ENCODE measurements at regions not wholly inside any gene's neighbourhood (a gene's known extent, or its start where the extent isn't known, plus 50 kb on each side); places are given as distances from the start of the nearest gene placed in this dataset.
A peak's percentile ranks its signal among the peaks of the same experiment; 100 is the strongest.

- Histone ChIP-seq H3K4me1 (replicated peaks in 1 of 2; ENCODE audit: control insufficient read depth in 2 of 2, insufficient read depth in 2 of 2, low read length in 2 of 2) (no peaks in the 10 kb centered on the region), H3K27ac (ENCODE audit: extremely low read depth, low read depth, low read length) (no peak overlapping the region), H3K27me3 (ENCODE audit: control insufficient read depth in 2 of 2, insufficient read depth in 2 of 2, low read length in 2 of 2) (no peaks in the 10 kb centered on the region; a peak in 1 of 5 replicates), H2AFZ (ENCODE audit: low read depth, low read length) (no peak overlapping the region), H3K4me3 (no peak overlapping the region), H3K9ac (ENCODE audit: insufficient read depth in 1 of 2, low read depth in 2 of 2, low read length in 2 of 2) (no peak overlapping the region), H3K36me3 (ENCODE audit: control insufficient read depth, insufficient read depth, low read length) (no peaks in the 10 kb centered on the region), H4K20me1 (replicated peaks; ENCODE audit: control insufficient read depth, insufficient read depth, low read length) (no peaks in the 10 kb centered on the region), H3K9me3 (replicated peaks; ENCODE audit: control insufficient read depth, insufficient read depth, low read depth, low read length) (no peaks in the 10 kb centered on the region), H3K79me2 (ENCODE audit: control insufficient read depth, insufficient read depth, low read length) (no peaks in the 10 kb centered on the region), H3K4me2 (ENCODE audit: insufficient read depth, low read length) (no peak overlapping the region), H3K9me1 (ENCODE audit: control insufficient read depth, insufficient read depth, low read length) (no peaks in the 10 kb centered on the region)
- no peak for DNase-seq (ENCODE audit: extremely low read depth in 1 of 4, low spot score in 3 of 4)
- POLR2A ChIA-PET = no interaction called here
- no peak for FAIRE-seq
- no peak for ATAC-seq
- TF ChIP-seq GTF2A2 (tag; IDR thresholded peaks at IDR 0.05) = no peak
- TF ChIP-seq PHB2 (IDR thresholded peaks at IDR 0.05; ENCODE audit: low read depth) = no peak
- TF ChIP-seq CCAR2 (IDR thresholded peaks at IDR 0.05; ENCODE audit: low read depth, low read length) = no peak
- no peak for TF ChIP-seq GATAD2A (IDR thresholded peaks at IDR 0.05)
- no peak for TF ChIP-seq ZNF3 (CRISPR knock-in tag; IDR thresholded peaks at IDR 0.05)
- TF ChIP-seq CHD2 (IDR thresholded peaks at IDR 0.05; ENCODE audit: low read depth, low read length) = no peak
- CTCF ChIA-PET (ENCODE audit: low intra/inter-chr PET ratio) = no interaction called here
- BruUV-seq (replicated peaks) = no TSS peak
- WGBS (ENCODE audit: insufficient coverage, low coverage, missing lambda C conversion rate) = 22% methylated on average over 6 of the region's 6 CpGs
- in situ Hi-C loops (cut with MboI) (no loop called here), intact Hi-C loops (cut with micrococcal nuclease) (no loop called here)
Measured at GRCh38 chr21:15560383-15561056, 169.3 kb upstream of the USP25 start.

- BruUV-seq (replicated peaks) = no TSS peak
- Histone ChIP-seq H3K4me2 (ENCODE audit: insufficient read depth, low read length) (no peak overlapping the region), H3K9me1 (ENCODE audit: control insufficient read depth, insufficient read depth, low read length) (no peaks in the 10 kb centered on the region), H3K4me1 (replicated peaks in 1 of 2; ENCODE audit: control insufficient read depth in 2 of 2, insufficient read depth in 2 of 2, low read length in 2 of 2) (no peaks in the 10 kb centered on the region), H3K27ac (ENCODE audit: extremely low read depth, low read depth, low read length) (no peak overlapping the region), H3K79me2 (ENCODE audit: control insufficient read depth, insufficient read depth, low read length) (no peaks in the 10 kb centered on the region), H3K4me3 (no peak overlapping the region), H2AFZ (ENCODE audit: low read depth, low read length) (no peak overlapping the region), H3K9me3 (replicated peaks; ENCODE audit: control insufficient read depth, insufficient read depth, low read depth, low read length) (no peaks in the 10 kb centered on the region), H3K36me3 (ENCODE audit: control insufficient read depth, insufficient read depth, low read length) (no peaks in the 10 kb centered on the region), H3K27me3 (ENCODE audit: control insufficient read depth in 2 of 2, insufficient read depth in 2 of 2, low read length in 2 of 2) (no peaks in the 10 kb centered on the region; a peak in 1 of 5 replicates), H4K20me1 (replicated peaks; ENCODE audit: control insufficient read depth, insufficient read depth, low read length) (no peaks in the 10 kb centered on the region), H3K9ac (ENCODE audit: insufficient read depth in 1 of 2, low read depth in 2 of 2, low read length in 2 of 2) (no peak overlapping the region)
- intact Hi-C loops (cut with micrococcal nuclease) = no loop called here
- POLR2A ChIA-PET = no interaction called here
- ATAC-seq = no peak
- no peak for DNase-seq (ENCODE audit: extremely low read depth in 1 of 4, low spot score in 3 of 4)
- CTCF ChIA-PET (ENCODE audit: low intra/inter-chr PET ratio) = no interaction called here
- in situ Hi-C loops (cut with MboI) = no loop called here
- no peak for FAIRE-seq
- peak; percentile 42; the same call in 1 of the 2 replicates for TF ChIP-seq MAFF (IDR thresholded peaks at IDR 0.05; ENCODE audit: low read length)
- TF ChIP-seq ZNF316 (IDR thresholded peaks at IDR 0.05) = peak; percentile 75
- TF ChIP-seq ARID1B (IDR thresholded peaks at IDR 0.05) = no peak
- no peak for TF ChIP-seq ZNF561 (CRISPR knock-in tag; conservative IDR thresholded peaks at IDR 0.05)
- TF ChIP-seq SMAD3 (CRISPR knock-in tag; conservative IDR thresholded peaks at IDR 0.05) = no peak
- TF ChIP-seq CHAMP1 (IDR thresholded peaks at IDR 0.05) = no peak
- TF ChIP-seq C11orf30 (IDR thresholded peaks at IDR 0.05; ENCODE audit: low read depth) = peak; percentile 43; the same call in 1 of the 2 replicates
- peak; percentile 41 for TF ChIP-seq MAFG (tag; conservative IDR thresholded peaks at IDR 0.05)
- no peak for TF ChIP-seq TBP (optimal IDR thresholded peaks at IDR 0.05; ENCODE audit: low read depth, low read length)
- TF ChIP-seq KAT2B (IDR thresholded peaks at IDR 0.05; ENCODE audit: low read depth, low read length) = no peak
- no peak for TF ChIP-seq XRCC5 (IDR thresholded peaks at IDR 0.05; ENCODE audit: low read depth, low read length)
- no peak for TF ChIP-seq ELF2 (CRISPR knock-in tag; IDR thresholded peaks at IDR 0.05)
- no peak for TF ChIP-seq ZNF431 (CRISPR knock-in tag; IDR thresholded peaks at IDR 0.05)
Measured at GRCh38 chr21:15562748-15563147, 167.0 kb upstream of the USP25 start.
